ENCODE measurements at regions not wholly inside any gene's neighbourhood (a gene's known extent, or its start where the extent isn't known, plus 50 kb on each side); places are given as distances from the start of the nearest gene placed in this dataset.

DNA sequence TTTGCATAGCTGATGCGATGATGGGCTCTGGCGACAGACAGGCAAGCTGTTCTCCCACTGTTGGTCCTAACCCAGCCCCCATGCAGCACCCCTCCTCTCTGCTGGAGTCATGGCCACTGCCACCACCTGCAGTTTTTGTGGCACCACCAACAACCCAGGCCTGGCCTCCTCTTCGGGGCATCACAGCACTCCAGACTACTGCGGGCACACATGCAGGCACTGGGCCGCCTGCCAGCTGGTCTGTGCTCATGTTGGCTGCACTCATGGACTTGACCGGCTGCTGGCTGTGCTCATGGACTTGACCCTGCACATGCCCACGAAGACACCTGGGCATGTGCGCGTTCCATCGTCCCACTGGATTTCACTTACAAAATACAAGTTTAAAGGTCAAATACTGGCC, 130.9 kb upstream of the TMEM108 start:
- Histone ChIP-seq H3K9ac (ENCODE audit: low read depth, low read length, poor library complexity, severe bottlenecking) (no peak overlapping the region), H3K9me2 (replicated peaks; ENCODE audit: low read depth, low read length) (no peaks in the 10 kb centered on the region), H3K79me2 (ENCODE audit: insufficient read depth, low read length) (no peaks in the 10 kb centered on the region), H3K4me3 (ENCODE audit: low read length, poor library complexity, severe bottlenecking) (no peak overlapping the region), H3K36me3 (ENCODE audit: insufficient read depth, low read length) (no peaks in the 10 kb centered on the region), H3K9me3 (ENCODE audit: insufficient read depth, low read depth, low read length) (no peaks in the 10 kb centered on the region), H3K27me3 (ENCODE audit: insufficient read depth, low read length, poor library complexity, severe bottlenecking) (no peaks in the 10 kb centered on the region), H4K20me1 (ENCODE audit: insufficient read depth, low read length, poor library complexity, severe bottlenecking) (no peaks in the 10 kb centered on the region), H2AFZ (ENCODE audit: low read length) (no peak overlapping the region), H3K4me2 (ENCODE audit: low read depth, low read length, poor library complexity, severe bottlenecking) (no peak overlapping the region), H3K4me1 (ENCODE audit: insufficient read depth, low read length, poor library complexity, severe bottlenecking) (no peaks in the 10 kb centered on the region), H3F3A (ENCODE audit: low read depth) (no peaks in the 10 kb centered on the region)
- TF ChIP-seq, protein P1, sequence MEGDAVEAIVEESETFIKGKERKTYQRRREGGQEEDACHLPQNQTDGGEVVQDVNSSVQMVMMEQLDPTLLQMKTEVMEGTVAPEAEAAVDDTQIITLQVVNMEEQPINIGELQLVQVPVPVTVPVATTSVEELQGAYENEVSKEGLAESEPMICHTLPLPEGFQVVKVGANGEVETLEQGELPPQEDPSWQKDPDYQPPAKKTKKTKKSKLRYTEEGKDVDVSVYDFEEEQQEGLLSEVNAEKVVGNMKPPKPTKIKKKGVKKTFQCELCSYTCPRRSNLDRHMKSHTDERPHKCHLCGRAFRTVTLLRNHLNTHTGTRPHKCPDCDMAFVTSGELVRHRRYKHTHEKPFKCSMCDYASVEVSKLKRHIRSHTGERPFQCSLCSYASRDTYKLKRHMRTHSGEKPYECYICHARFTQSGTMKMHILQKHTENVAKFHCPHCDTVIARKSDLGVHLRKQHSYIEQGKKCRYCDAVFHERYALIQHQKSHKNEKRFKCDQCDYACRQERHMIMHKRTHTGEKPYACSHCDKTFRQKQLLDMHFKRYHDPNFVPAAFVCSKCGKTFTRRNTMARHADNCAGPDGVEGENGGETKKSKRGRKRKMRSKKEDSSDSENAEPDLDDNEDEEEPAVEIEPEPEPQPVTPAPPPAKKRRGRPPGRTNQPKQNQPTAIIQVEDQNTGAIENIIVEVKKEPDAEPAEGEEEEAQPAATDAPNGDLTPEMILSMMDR (conservative IDR thresholded peaks at IDR 0.05; ENCODE audit: low read length), result no peak
- TF ChIP-seq EZH2phosphoT487 (IDR thresholded peaks at IDR 0.05; ENCODE audit: borderline replicate concordance), result no peak

DNA sequence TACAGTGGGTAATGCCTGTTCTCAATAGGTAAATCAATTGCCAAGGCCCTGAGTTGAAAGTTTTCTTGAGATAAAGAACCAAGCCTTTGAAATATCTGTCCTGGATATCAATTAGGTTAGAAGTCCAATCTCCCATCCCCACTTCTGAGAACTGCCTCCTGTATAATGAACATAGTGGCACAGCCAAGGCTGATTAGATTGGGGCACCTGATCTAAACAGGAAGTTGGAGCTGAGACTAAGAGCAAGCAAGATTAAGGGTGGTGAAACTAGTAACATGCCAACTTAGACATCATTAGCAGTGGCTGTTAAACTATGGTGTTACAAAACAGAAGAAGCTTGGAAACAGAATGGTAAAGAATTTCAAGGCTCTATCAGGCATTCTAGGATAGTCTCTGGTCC, 137.7 kb upstream of the TMEM108 start:
- Histone ChIP-seq H3K79me2 (ENCODE audit: insufficient read depth, low read length) (no peaks in the 10 kb centered on the region), H3F3A (ENCODE audit: low read depth) (no peaks in the 10 kb centered on the region), H3K27me3 (ENCODE audit: insufficient read depth, low read length, poor library complexity, severe bottlenecking) (no peaks in the 10 kb centered on the region), H4K20me1 (ENCODE audit: insufficient read depth, low read length, poor library complexity, severe bottlenecking) (no peaks in the 10 kb centered on the region), H3K9me3 (ENCODE audit: insufficient read depth, low read depth, low read length) (no peaks in the 10 kb centered on the region), H3K36me3 (ENCODE audit: insufficient read depth, low read length) (no peaks in the 10 kb centered on the region), H3K9me2 (replicated peaks; ENCODE audit: low read depth, low read length) (no peaks in the 10 kb centered on the region), H3K9ac (ENCODE audit: low read depth, low read length, poor library complexity, severe bottlenecking) (no peak overlapping the region), H3K4me3 (ENCODE audit: low read length, poor library complexity, severe bottlenecking) (no peak overlapping the region), H2AFZ (ENCODE audit: low read length) (peak overlapping the region; percentile 58; the same call in 1 of the 2 replicates), H3K4me2 (ENCODE audit: low read depth, low read length, poor library complexity, severe bottlenecking) (no peak overlapping the region), H3K4me1 (ENCODE audit: insufficient read depth, low read length, poor library complexity, severe bottlenecking) (no peaks in the 10 kb centered on the region)
- TF ChIP-seq, protein P1 (conservative IDR thresholded peaks at IDR 0.05; ENCODE audit: low read length), result no peak
- TF ChIP-seq EZH2phosphoT487 (IDR thresholded peaks at IDR 0.05; ENCODE audit: borderline replicate concordance), result no peak

GRCh38 chr3:132898141-132898540, 140.1 kb upstream of the TMEM108 start:
- Histone ChIP-seq H3K27me3 (ENCODE audit: insufficient read depth, low read length, poor library complexity, severe bottlenecking) (no peaks in the 10 kb centered on the region), H3K4me3 (ENCODE audit: low read length, poor library complexity, severe bottlenecking) (no peak overlapping the region), H4K20me1 (ENCODE audit: insufficient read depth, low read length, poor library complexity, severe bottlenecking) (no peaks in the 10 kb centered on the region), H2AFZ (ENCODE audit: low read length) (no peak overlapping the region), H3K9me3 (ENCODE audit: insufficient read depth, low read depth, low read length) (no peaks in the 10 kb centered on the region), H3K36me3 (ENCODE audit: insufficient read depth, low read length) (no peaks in the 10 kb centered on the region), H3K79me2 (ENCODE audit: insufficient read depth, low read length) (no peaks in the 10 kb centered on the region), H3K4me2 (ENCODE audit: low read depth, low read length, poor library complexity, severe bottlenecking) (no peak overlapping the region), H3F3A (ENCODE audit: low read depth) (no peaks in the 10 kb centered on the region), H3K4me1 (ENCODE audit: insufficient read depth, low read length, poor library complexity, severe bottlenecking) (no peaks in the 10 kb centered on the region), H3K9ac (ENCODE audit: low read depth, low read length, poor library complexity, severe bottlenecking) (no peak overlapping the region), H3K9me2 (replicated peaks; ENCODE audit: low read depth, low read length) (no peaks in the 10 kb centered on the region)
- TF ChIP-seq EZH2phosphoT487 (IDR thresholded peaks at IDR 0.05; ENCODE audit: borderline replicate concordance), result no peak
- TF ChIP-seq, protein P1 (conservative IDR thresholded peaks at IDR 0.05; ENCODE audit: low read length), result no peak
